H1 (cell line): ENCODE measurements at regions not wholly inside any gene's neighbourhood (a gene's known extent, or its start where the extent isn't known, plus 50 kb on each side); places are given as distances from the start of the nearest gene placed in this dataset.

Experiments
- CTCF ChIA-PET: fragments of 300-600 bp; sonication (Branson Sonifier 250); formaldehyde crosslinking; loops from one replicate; lab custom pipeline; 2021; ENCODE audit not compliant: partially characterized antibody; lab: Charles Lee
- POLR2A ChIA-PET: fragments of 300-600 bp; sonication (Branson Sonifier 250); formaldehyde crosslinking; loops from one replicate; lab custom pipeline; 2021; ENCODE audit warnings: inconsistent platforms; ENCODE audit not compliant: partially characterized antibody; lab: Charles Lee
- DNase-seq, 2 experiments: peaks; one replicate each; pipeline versions ENCODE4 v3.0.0 to v3.0.0-alpha.2; 2010 to 2022; ENCODE audit warnings: low spot score in 2 of 2, low read depth in 1 of 2, mixed read lengths in 1 of 2
- FAIRE-seq: peaks from 2 replicates; lab custom pipeline; 2011; peaks lifted over from hg19 to GRCh38; lab: Jason Lieb, UNC
- H2AFZ ChIP-seq: 2 replicates; pipeline ENCODE4 v1.8.1; 2012; ENCODE audit warnings: low read length, inconsistent platforms
- H2AK5ac ChIP-seq: 2 replicates; pipeline ENCODE4 v1.6.1; 2013; ENCODE audit warnings: low read depth, low read length
- H2BK120ac ChIP-seq: replicated peaks from 2 replicates; pipeline ENCODE3; 2013; ENCODE audit warnings: low read depth, low read length, inconsistent platforms
- H2BK12ac ChIP-seq: 2 replicates; pipeline ENCODE4 v1.6.1; 2013; ENCODE audit warnings: low read depth, low read length
- H2BK15ac ChIP-seq: 2 replicates; pipeline ENCODE4 v1.6.1; 2013; ENCODE audit warnings: low read length
- H2BK20ac ChIP-seq: 2 replicates; pipeline ENCODE4 v1.6.1; 2013; ENCODE audit warnings: low read length
- H2BK5ac ChIP-seq: 2 replicates; pipeline ENCODE4 v1.6.1; 2013; ENCODE audit warnings: low read depth, low read length
- H3K14ac ChIP-seq: 2 replicates; pipeline ENCODE4 v1.6.1; 2013; ENCODE audit warnings: inconsistent platforms; ENCODE audit not compliant: insufficient read length
- H3K18ac ChIP-seq: 2 replicates; pipeline ENCODE4 v1.6.1; 2013; ENCODE audit warnings: low read length; ENCODE audit errors: extremely low read depth
- H3K23ac ChIP-seq: 2 replicates; pipeline ENCODE4 v1.6.1; 2013; ENCODE audit warnings: inconsistent platforms; ENCODE audit not compliant: insufficient read length
- H3K23me2 ChIP-seq: 2 replicates; pipeline ENCODE4 v1.6.1; 2013; ENCODE audit warnings: low read depth, low read length
- H3K27ac ChIP-seq: 2 replicates; pipeline ENCODE4 v1.6.1; 2011; ENCODE audit warnings: low read depth, low read length, inconsistent platforms
- H3K27me3 ChIP-seq, 4 experiments: replicated peaks in 1 of 4; 1 replicate in 1 of 4; 2 replicates in 3 of 4; pipeline versions ENCODE4 v1.6.1 to v1.8.1; 2011 to 2013; ENCODE audit warnings: low read length in 3 of 4, mild to moderate bottlenecking in 3 of 4, inconsistent platforms in 2 of 4, mixed read lengths in 2 of 4, moderate library complexity in 1 of 4; ENCODE audit not compliant: control insufficient read depth in 3 of 4, insufficient read depth in 3 of 4; ENCODE audit errors: extremely low read depth in 1 of 4
- H3K36me3 ChIP-seq, 4 experiments: 2 replicates each; pipeline versions ENCODE4 v1.6.1 to v1.8.1; 2011 to 2013; ENCODE audit warnings: mild to moderate bottlenecking in 4 of 4, low read length in 3 of 4, moderate library complexity in 2 of 4, control low read depth in 1 of 4, inconsistent platforms in 1 of 4; ENCODE audit not compliant: insufficient read depth in 4 of 4, control insufficient read depth in 2 of 4
- H3K4ac ChIP-seq: replicated peaks from 2 replicates; pipeline ENCODE3; 2013; ENCODE audit warnings: low read length, low read depth, mixed read lengths, inconsistent platforms; ENCODE audit not compliant: insufficient read length
- H3K4me1 ChIP-seq, 4 experiments: replicated peaks in 1 of 4; 1 replicate in 1 of 4; 2 replicates in 3 of 4; pipeline versions ENCODE4 v1.6.1 to v1.8.1; 2011 to 2013; ENCODE audit warnings: low read length in 3 of 4, inconsistent platforms in 2 of 4, mixed read lengths in 1 of 4; ENCODE audit not compliant: insufficient read depth in 4 of 4, control insufficient read depth in 3 of 4
- H3K4me2 ChIP-seq, 2 experiments: 2 replicates each; pipeline versions ENCODE4 v1.6.1 to v1.8.1; 2011 to 2013; ENCODE audit warnings: low read depth in 2 of 2, low read length in 2 of 2, control low read depth in 1 of 2, inconsistent platforms in 1 of 2, mild to moderate bottlenecking in 1 of 2; ENCODE audit not compliant: insufficient read depth in 1 of 2
- H3K4me3 ChIP-seq, 4 experiments: fragments of 200-600, 300-600 bp in 1 of 4; sonication (generic), shearing (Covaris generic), sonication (Bioruptor Twin) in 1 of 4; 2 replicates each; pipeline versions ENCODE4 v1.5.1 to v1.8.1; 2011 to 2016; ENCODE audit warnings: low read length in 4 of 4, low read depth in 3 of 4, control low read depth in 2 of 4, inconsistent platforms in 2 of 4, mild to moderate bottlenecking in 2 of 4, mixed read lengths in 1 of 4, moderate library complexity in 1 of 4; ENCODE audit not compliant: insufficient read depth in 2 of 4; ENCODE audit errors: extremely low read depth in 1 of 4
- H3K56ac ChIP-seq: replicated peaks from 2 replicates; pipeline ENCODE3; 2013; ENCODE audit warnings: low read depth, mild to moderate bottlenecking, mixed read lengths, low read length, inconsistent platforms; ENCODE audit not compliant: insufficient read length
- H3K79me1 ChIP-seq: 2 replicates; pipeline ENCODE4 v1.6.1; 2013; ENCODE audit warnings: low read depth, low read length, control low read depth
- H3K79me2 ChIP-seq, 2 experiments: 2 replicates each; pipeline versions ENCODE4 v1.6.1 to v1.8.1; 2012 to 2013; ENCODE audit warnings: low read length in 2 of 2, mild to moderate bottlenecking in 2 of 2, inconsistent platforms in 1 of 2; ENCODE audit not compliant: insufficient read depth in 2 of 2, control insufficient read depth in 1 of 2
- H3K9ac ChIP-seq, 4 experiments: replicated peaks in 1 of 4; 1 replicate in 1 of 4; 2 replicates in 3 of 4; pipeline versions ENCODE4 v1.6.1 to v1.8.1; 2011 to 2013; ENCODE audit warnings: low read depth in 3 of 4, low read length in 3 of 4, control low read depth in 2 of 4, mild to moderate bottlenecking in 2 of 4, moderate library complexity in 2 of 4, inconsistent platforms in 1 of 4; ENCODE audit errors: extremely low read depth in 1 of 4
- H3K9me3 ChIP-seq, 2 experiments: 2 replicates each; pipeline versions ENCODE4 v1.6.1 to v1.8.1; 2012 to 2013; ENCODE audit warnings: mild to moderate bottlenecking in 2 of 2, moderate library complexity in 2 of 2, control low read depth in 1 of 2, inconsistent platforms in 1 of 2, low read depth in 1 of 2, low read length in 1 of 2, mixed read lengths in 1 of 2; ENCODE audit not compliant: insufficient read depth in 2 of 2
- H4K20me1 ChIP-seq, 2 experiments: replicated peaks in 1 of 2; 2 replicates each; pipeline versions ENCODE3 to v1.8.1; 2011 to 2013; ENCODE audit warnings: inconsistent platforms in 2 of 2, low read length in 2 of 2, mild to moderate bottlenecking in 1 of 2; ENCODE audit not compliant: insufficient read depth in 2 of 2, control insufficient read depth in 1 of 2
- H4K5ac ChIP-seq: 2 replicates; pipeline ENCODE4 v1.6.1; 2013; ENCODE audit warnings: low read length, low read depth, mixed read lengths, inconsistent platforms; ENCODE audit not compliant: insufficient read length
- H4K8ac ChIP-seq: 2 replicates; pipeline ENCODE4 v1.8.0; 2013; ENCODE audit warnings: mild to moderate bottlenecking, moderate library complexity, low read length, inconsistent platforms; ENCODE audit not compliant: insufficient read depth; ENCODE audit errors: extremely low read depth
- H4K91ac ChIP-seq: replicated peaks from 2 replicates; pipeline ENCODE3; 2013; ENCODE audit warnings: low read length, mixed read lengths, inconsistent platforms; ENCODE audit not compliant: insufficient read length
- CREB1 ChIP-seq: IDR thresholded peaks from 2 replicates; pipeline ENCODE4 v1.6.1; 2012; ENCODE audit warnings: inconsistent platforms
- SAP30 ChIP-seq: fragments of 300-600 bp; sonication (generic); IDR thresholded peaks from 2 replicates; pipeline ENCODE4 v1.7.1; 2012; ENCODE audit warnings: low read length, moderate library complexity, mild to moderate bottlenecking, inconsistent platforms; ENCODE audit not compliant: insufficient read depth, insufficient replicate concordance
- SIN3A ChIP-seq, 2 experiments: IDR thresholded peaks in 1 of 2; conservative IDR thresholded peaks in 1 of 2; 2 replicates each; pipeline ENCODE4 v1.6.1; 2011 to 2012; ENCODE audit warnings: low read length in 2 of 2, improper control_type of control experiment in 1 of 2, low read depth in 1 of 2, mild to moderate bottlenecking in 1 of 2
- SP4 ChIP-seq: IDR thresholded peaks from 2 replicates; pipeline ENCODE4 v1.6.1; 2012; ENCODE audit warnings: low read length, inconsistent platforms
- WGBS, 2 experiments: shearing (Covaris generic) in 1 of 2; methylation state at CpG; one replicate each; pipeline versions ENCODE4 v1.1.6 to v1.1.7; 2013 to 2015; ENCODE audit warnings: low lambda C conversion rate in 2 of 2, mixed read lengths in 2 of 2, inconsistent platforms in 1 of 2, low coverage in 1 of 2, missing lambda C conversion rate in 1 of 2; ENCODE audit not compliant: insufficient replicate concordance in 2 of 2, insufficient coverage in 1 of 2, insufficient read length in 1 of 2; ENCODE audit errors: extremely low coverage in 1 of 2, missing lambda C conversion rate in 1 of 2; 5-methylcytosine and 5-hydroxymethylcytosine counted together

GRCh38 chr10:3933733-3934132 is 148.7 kb upstream of the KLF6 start:
- no peak overlapping the region for H2BK120ac ChIP-seq
- WGBS, 2 experiments, result 88% methylated on average over 4 of the region's 4 CpGs; no CpG with 5 or more reads in 1 of the 2 experiments
- H3K79me1 ChIP-seq, result no peaks in the 10 kb centered on the region
- H2BK12ac ChIP-seq, result no peak overlapping the region
- ChIA-PET POLR2A (no interaction called here), CTCF (interaction anchor here (0.6 kb wide), 1 partner anchor 14 kb away, joined by 3 read pairs; no protein-coding TSS in a partner anchor)
- no peaks in the 10 kb centered on the region for H4K20me1 ChIP-seq
- no peaks in the 10 kb centered on the region for H3K27me3 ChIP-seq
- H2BK5ac ChIP-seq, result no peak overlapping the region
- no peak for DNase-seq
- no peak overlapping the region for H3K23ac ChIP-seq
- no peak for FAIRE-seq
- no peak overlapping the region for H3K4ac ChIP-seq
- H3K4me1 ChIP-seq, result peaks cover 0 to 3% (median 0%) of the 10 kb centered on the region in 4 experiments; a peak in 1 of 7 replicates
- TF ChIP-seq SIN3A (conservative IDR thresholded peaks at IDR 0.05 in 1 of 2, IDR thresholded peaks at IDR 0.05 in 1 of 2; ENCODE audit: low read depth in 1 of 2, low read length in 2 of 2) (no peak), SAP30 (no peak), CREB1 (no peak), SP4 (no peak)
- no peak overlapping the region for H4K91ac ChIP-seq
- no peak overlapping the region for H3K9ac ChIP-seq
- no peak overlapping the region for H3K18ac ChIP-seq
- no peak overlapping the region for H3K4me2 ChIP-seq
- no peak overlapping the region for H3K14ac ChIP-seq
- no peak overlapping the region for H2AFZ ChIP-seq
- H4K5ac ChIP-seq, result no peak overlapping the region
- H2AK5ac ChIP-seq, result no peak overlapping the region
- no peaks in the 10 kb centered on the region for H3K23me2 ChIP-seq
- no peaks in the 10 kb centered on the region for H3K79me2 ChIP-seq
- no peaks in the 10 kb centered on the region for H3K9me3 ChIP-seq
- H3K27ac ChIP-seq, result no peak overlapping the region
- no peak overlapping the region for H3K4me3 ChIP-seq
- no peak overlapping the region for H2BK20ac ChIP-seq
- no peak overlapping the region for H4K8ac ChIP-seq
- no peaks in the 10 kb centered on the region for H3K36me3 ChIP-seq
- H3K56ac ChIP-seq, result no peak overlapping the region
- no peak overlapping the region for H2BK15ac ChIP-seq
